ENCODE measurements at regions not wholly inside any gene's neighbourhood (a gene's known extent, or its start where the extent isn't known, plus 50 kb on each side); places are given as distances from the start of the nearest gene placed in this dataset.

DNA sequence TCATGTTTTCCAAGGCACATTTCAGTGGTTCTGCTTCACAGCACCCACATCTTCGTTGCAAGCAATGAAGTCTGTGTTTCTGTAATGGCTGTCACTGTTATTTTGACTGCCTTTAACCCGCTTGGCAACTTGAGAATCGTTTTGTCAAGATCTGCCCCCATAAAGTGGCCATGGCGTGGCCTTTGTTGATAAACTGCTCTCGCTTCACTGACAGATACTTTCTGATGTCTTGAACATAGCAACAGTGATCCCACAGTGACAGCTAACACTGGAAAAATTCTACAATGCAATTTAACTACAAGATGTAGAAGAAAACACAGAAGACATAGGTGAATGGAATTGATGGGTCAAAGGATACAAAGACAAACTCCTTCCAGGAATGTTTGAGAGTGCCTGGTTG lies 184.2 kb downstream of the KLHL28 start:
- intact Hi-C loops (cut with DNase I): no loop called here
- no peaks in the 10 kb centered on the region for H3K36me3 ChIP-seq (ENCODE audit: control insufficient read depth in 2 of 3, insufficient read depth in 3 of 3, low read length in 3 of 3)
- DNase-seq: peak in 3 of 5 donors; percentile 12 to 40 (median 34)
- no peaks in the 10 kb centered on the region for H3K27me3 ChIP-seq (ENCODE audit: control insufficient read depth, insufficient read depth, low read length)
- no peak overlapping the region for H3K27ac ChIP-seq (ENCODE audit: low read depth in 2 of 2, low read length in 2 of 2)
- no peaks in the 10 kb centered on the region for H3K4me1 ChIP-seq (ENCODE audit: control insufficient read depth in 2 of 3, insufficient read depth in 2 of 3, low read depth in 1 of 3, low read length in 3 of 3)
- H3K4me3 ChIP-seq (ENCODE audit: low read length in 3 of 3): no peak overlapping the region
- H3K9me3 ChIP-seq (ENCODE audit: control insufficient read depth in 2 of 3, insufficient read depth in 1 of 3, low read length in 3 of 3): no peaks in the 10 kb centered on the region
- TF ChIP-seq CTCF (IDR thresholded peaks at IDR 0.05; ENCODE audit: borderline replicate concordance, extremely low read depth, insufficient read depth): no peak
- no peak for FAIRE-seq
- no peak overlapping the region for H3K9ac ChIP-seq (ENCODE audit: low read length in 3 of 3)

- FAIRE-seq: no peak
- Histone ChIP-seq H3K4me3 (ENCODE audit: low read length in 3 of 3) (no peak overlapping the region), H3K27me3 (ENCODE audit: control insufficient read depth, insufficient read depth, low read length) (no peaks in the 10 kb centered on the region), H3K9me3 (ENCODE audit: control insufficient read depth in 2 of 3, insufficient read depth in 1 of 3, low read length in 3 of 3) (no peaks in the 10 kb centered on the region), H3K36me3 (ENCODE audit: control insufficient read depth in 2 of 3, insufficient read depth in 3 of 3, low read length in 3 of 3) (no peaks in the 10 kb centered on the region), H3K27ac (ENCODE audit: low read depth in 2 of 2, low read length in 2 of 2) (no peak overlapping the region), H3K4me1 (ENCODE audit: control insufficient read depth in 2 of 3, insufficient read depth in 2 of 3, low read depth in 1 of 3, low read length in 3 of 3) (no peaks in the 10 kb centered on the region), H3K9ac (ENCODE audit: low read length in 3 of 3) (no peak overlapping the region)
- DNase-seq: no peak
- intact Hi-C loops (cut with DNase I): no loop called here
- TF ChIP-seq CTCF (IDR thresholded peaks at IDR 0.05; ENCODE audit: borderline replicate concordance, extremely low read depth, insufficient read depth): no peak
Measured at GRCh38 chr14:44775248-44775647, 186.5 kb downstream of the KLHL28 start.

- no peaks in the 10 kb centered on the region for H3K4me1 ChIP-seq (ENCODE audit: control insufficient read depth in 2 of 3, insufficient read depth in 2 of 3, low read depth in 1 of 3, low read length in 3 of 3)
- no peak overlapping the region for H3K4me3 ChIP-seq (ENCODE audit: low read length in 3 of 3)
- H3K9me3 ChIP-seq (ENCODE audit: control insufficient read depth in 2 of 3, insufficient read depth in 1 of 3, low read length in 3 of 3): no peaks in the 10 kb centered on the region
- DNase-seq: no peak
- no peak overlapping the region for H3K9ac ChIP-seq (ENCODE audit: low read length in 3 of 3)
- H3K36me3 ChIP-seq (ENCODE audit: control insufficient read depth in 2 of 3, insufficient read depth in 3 of 3, low read length in 3 of 3): no peaks in the 10 kb centered on the region
- no peaks in the 10 kb centered on the region for H3K27me3 ChIP-seq (ENCODE audit: control insufficient read depth, insufficient read depth, low read length)
- H3K27ac ChIP-seq (ENCODE audit: low read depth in 2 of 2, low read length in 2 of 2): no peak overlapping the region
- intact Hi-C loops (cut with DNase I): no loop called here
- no peak for TF ChIP-seq CTCF (IDR thresholded peaks at IDR 0.05; ENCODE audit: borderline replicate concordance, extremely low read depth, insufficient read depth)
- no peak for FAIRE-seq
Measured at GRCh38 chr14:44774396-44774795, 187.4 kb downstream of the KLHL28 start.

DNA sequence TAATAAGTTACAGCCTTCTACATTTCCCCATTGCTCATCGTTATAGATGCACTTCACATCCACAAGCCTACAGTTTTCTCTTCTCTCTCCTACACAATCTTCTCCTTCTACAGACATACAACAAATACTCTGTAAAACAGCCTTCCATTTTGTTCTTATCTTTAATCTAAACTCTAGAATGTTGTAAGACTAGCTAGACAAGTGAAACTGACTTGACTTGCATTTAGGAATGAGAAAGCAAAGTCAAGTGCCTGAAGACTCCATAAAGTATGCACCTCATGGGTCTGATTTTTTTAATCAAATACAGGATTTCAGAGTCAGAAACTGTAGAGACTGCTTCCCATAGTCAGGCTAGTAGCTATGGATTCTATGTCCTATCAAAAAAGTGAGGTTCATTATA lies 190.3 kb downstream of the KLHL28 start:
- Histone ChIP-seq H3K27ac (ENCODE audit: low read depth in 2 of 2, low read length in 2 of 2) (no peak overlapping the region), H3K4me3 (ENCODE audit: low read length in 3 of 3) (no peak overlapping the region), H3K9ac (ENCODE audit: low read length in 3 of 3) (no peak overlapping the region), H3K27me3 (ENCODE audit: control insufficient read depth, insufficient read depth, low read length) (no peaks in the 10 kb centered on the region), H3K9me3 (ENCODE audit: control insufficient read depth in 2 of 3, insufficient read depth in 1 of 3, low read length in 3 of 3) (no peaks in the 10 kb centered on the region), H3K4me1 (ENCODE audit: control insufficient read depth in 2 of 3, insufficient read depth in 2 of 3, low read depth in 1 of 3, low read length in 3 of 3) (no peaks in the 10 kb centered on the region), H3K36me3 (ENCODE audit: control insufficient read depth in 2 of 3, insufficient read depth in 3 of 3, low read length in 3 of 3) (no peaks in the 10 kb centered on the region)
- intact Hi-C loops (cut with DNase I): no loop called here
- no peak for TF ChIP-seq CTCF (IDR thresholded peaks at IDR 0.05; ENCODE audit: borderline replicate concordance, extremely low read depth, insufficient read depth)
- no peak for FAIRE-seq
- peak in 1 of 5 donors; percentile 17 for DNase-seq
